HCT116 (cell line): ENCODE measurements at regions not wholly inside any gene's neighbourhood (a gene's known extent, or its start where the extent isn't known, plus 50 kb on each side); places are given as distances from the start of the nearest gene placed in this dataset.

Source experiments
- ATAC-seq: fragments of 200-7000 bp; cut with Tn5 transposase; 2 replicates; pipeline ENCODE4 v1.9.1; 2020; ENCODE audit warnings: mild to moderate bottlenecking, moderate library complexity
- BruUV-seq: library from RNA; stranded (reverse); fragments of 400-500 nt; replicated peaks from 2 replicates; lab custom pipeline; 2021; lab: Mats Ljungman, UMichigan
- CTCF ChIA-PET: fragments of 300-600 bp; sonication (Branson Sonifier 250); formaldehyde crosslinking; loops from one replicate; lab custom pipeline; 2021; ENCODE audit warnings: antibody characterized with exemption; lab: Charles Lee
- POLR2A ChIA-PET: fragments of 300-600, 350-600 bp; sonication (Branson Sonifier 250); formaldehyde crosslinking; loops from one replicate; lab custom pipeline; 2021; ENCODE audit warnings: antibody characterized with exemption; lab: Charles Lee
- RAD21 ChIA-PET, 2 experiments: fragments of 300-600 bp; sonication (Branson Sonifier 250); formaldehyde crosslinking; loops; one replicate each; lab custom pipeline; 2023; ENCODE audit warnings: low total read pairs in 2 of 2; ENCODE audit not compliant: uncharacterized antibody in 2 of 2, unreplicated experiment in 2 of 2, low non-redundant PET in 1 of 2; lab: Charles Lee
- DNase-seq: peaks from one replicate; pipeline ENCODE4 v3.0.0-alpha.2; 2010; ENCODE audit warnings: low read depth, low spot score
- H2AFZ ChIP-seq: fragments of 200-600 bp; shearing (Covaris generic), sonication (generic); 2 replicates; pipeline ENCODE4 v1.6.1; 2017; ENCODE audit warnings: low read depth, mixed run types, mixed read lengths, antibody characterized with exemption, low read length; ENCODE audit not compliant: poor library complexity, severe bottlenecking
- H3K27ac ChIP-seq: 2 replicates; pipeline ENCODE4 v1.5.1; 2012; ENCODE audit warnings: low read depth, low read length
- H3K27me3 ChIP-seq: fragments of 200-600 bp; sonication (generic); 2 replicates; pipeline ENCODE4 v1.6.1; 2016; ENCODE audit warnings: mixed run types, low read length, mixed read lengths; ENCODE audit not compliant: insufficient read depth
- H3K36me3 ChIP-seq, 2 experiments: fragments of 200-500 bp in 1 of 2; fragments of 200-600 bp in 1 of 2; sonication (Bioruptor generic) in 1 of 2; sonication (generic) in 1 of 2; 2 replicates each; pipeline versions ENCODE4 v1.5.1 to v1.6.1; 2014 to 2016; ENCODE audit warnings: low read length in 2 of 2, inconsistent platforms in 1 of 2, mixed read lengths in 1 of 2, mixed run types in 1 of 2; ENCODE audit not compliant: insufficient read depth in 2 of 2, control insufficient read depth in 1 of 2
- H3K4me1 ChIP-seq, 2 experiments: fragments of 200-600 bp in 1 of 2; sonication (generic) in 1 of 2; 2 replicates each; pipeline versions ENCODE4 v1.5.1 to v1.6.1; 2012 to 2017; ENCODE audit warnings: low read length in 2 of 2, inconsistent platforms in 1 of 2, mild to moderate bottlenecking in 1 of 2, mixed read lengths in 1 of 2, mixed run types in 1 of 2, moderate library complexity in 1 of 2; ENCODE audit not compliant: insufficient read depth in 2 of 2, control insufficient read depth in 1 of 2
- H3K4me2 ChIP-seq: fragments of 200-600 bp; sonication (generic); 2 replicates; pipeline ENCODE4 v1.6.1; 2017; ENCODE audit warnings: mixed run types, low read length, mixed read lengths
- H3K4me3 ChIP-seq, 2 experiments: fragments of 200-600 bp in 1 of 2; sonication (generic) in 1 of 2; replicated peaks in 1 of 2; 2 replicates each; pipeline ENCODE4 v1.5.1; 2011 to 2016; ENCODE audit warnings: low read length in 2 of 2, control low read depth in 1 of 2, low read depth in 1 of 2, mild to moderate bottlenecking in 1 of 2, mixed read lengths in 1 of 2, mixed run types in 1 of 2
- H3K79me2 ChIP-seq: fragments of 200-600 bp; sonication (generic); 2 replicates; pipeline ENCODE4 v1.6.1; 2017; ENCODE audit warnings: mild to moderate bottlenecking, mixed run types, low read length, moderate library complexity, mixed read lengths; ENCODE audit not compliant: insufficient read depth
- H3K9ac ChIP-seq: fragments of 200-600 bp; sonication (generic); 2 replicates; pipeline ENCODE4 v1.6.1; 2016; ENCODE audit warnings: low read length, mixed read lengths
- H3K9me2 ChIP-seq: fragments of 200-600 bp; sonication (generic), shearing (Covaris generic); 2 replicates; pipeline ENCODE4 v1.6.1; 2017; ENCODE audit warnings: mixed run types, mild to moderate bottlenecking, moderate library complexity; ENCODE audit not compliant: insufficient read depth
- H3K9me3 ChIP-seq, 2 experiments: fragments of 200-500 bp in 1 of 2; fragments of 200-600 bp in 1 of 2; sonication (Bioruptor generic) in 1 of 2; sonication (generic) in 1 of 2; 2 replicates each; pipeline ENCODE4 v1.6.1; 2014 to 2017; ENCODE audit warnings: low read length in 2 of 2, mixed read lengths in 2 of 2, inconsistent platforms in 1 of 2, low read depth in 1 of 2, mild to moderate bottlenecking in 1 of 2, mixed run types in 1 of 2, moderate library complexity in 1 of 2; ENCODE audit not compliant: control insufficient read depth in 1 of 2, insufficient read depth in 1 of 2
- H4K20me1 ChIP-seq: fragments of 200-600 bp; sonication (generic), shearing (Covaris generic); 2 replicates; pipeline ENCODE4 v1.6.1; 2017; ENCODE audit warnings: mixed run types, mild to moderate bottlenecking, moderate library complexity; ENCODE audit not compliant: insufficient read depth
- CTCF ChIP-seq, 3 experiments: fragments of 200-600 bp in 1 of 3; sonication (generic) in 1 of 3; IDR thresholded peaks in 2 of 3; conservative IDR thresholded peaks in 1 of 3; 2 replicates each; pipeline ENCODE4 v1.5.1; 2012 to 2017; ENCODE audit warnings: low read depth in 2 of 3, low read length in 2 of 3, antibody characterized with exemption in 1 of 3, borderline replicate concordance in 1 of 3, control low read depth in 1 of 3, mild to moderate bottlenecking in 1 of 3, mixed read lengths in 1 of 3, mixed run types in 1 of 3, moderate library complexity in 1 of 3; ENCODE audit not compliant: insufficient read depth in 1 of 3
- EZH2 ChIP-seq: fragments of 200-600 bp; sonication (generic); IDR thresholded peaks from 2 replicates; pipeline ENCODE4 v1.6.1; 2017; ENCODE audit warnings: antibody characterized with exemption, mixed run types
- EZH2phosphoT487 ChIP-seq: fragments of 200-600 bp; IDR thresholded peaks from 2 replicates; pipeline ENCODE4 v1.6.1; 2018; ENCODE audit warnings: antibody characterized with exemption, borderline replicate concordance
- FOSL1 ChIP-seq: IDR thresholded peaks from 2 replicates; pipeline ENCODE4 v1.6.1; 2012; ENCODE audit warnings: low read depth
- SIN3A ChIP-seq: IDR thresholded peaks from 2 replicates; pipeline ENCODE4 v1.6.1; 2012; ENCODE audit warnings: low read depth
- SP1 ChIP-seq: IDR thresholded peaks from 2 replicates; pipeline ENCODE4 v1.6.1; 2012; ENCODE audit warnings: low read depth
- SRF ChIP-seq: IDR thresholded peaks from 2 replicates; pipeline ENCODE4 v1.6.1; 2012; ENCODE audit warnings: low read depth
- intact Hi-C: fragments of 100-400 bp; cut with micrococcal nuclease; formaldehyde crosslinking; loops from 2 replicates; pipeline ENCODE4 v1.10.0; 2022
- TF ChIP-seq, protein P1 (sequence below): IDR thresholded peaks from 2 replicates; pipeline ENCODE4 v1.6.1; 2011; ENCODE audit warnings: mild to moderate bottlenecking, low read length, moderate library complexity; ENCODE audit not compliant: insufficient replicate concordance; ENCODE audit errors: extremely low read depth

GRCh38 chr20:12660918-12661317 lies 347.9 kb upstream of the SPTLC3 start:
- intact Hi-C loops, result no loop called here
- POLR2A ChIA-PET, result no interaction called here

GRCh38 chr20:12670301-12670700 lies 338.5 kb upstream of the SPTLC3 start:
- ATAC-seq (no peak), DNase-seq (no peak)
- Histone ChIP-seq H3K27ac (no peak overlapping the region), H3K4me1 (no peaks in the 10 kb centered on the region), H2AFZ (no peak overlapping the region), H3K9me3 (peaks cover 8 to 26% of the 10 kb centered on the region in 2 experiments; a peak in 2 of 4 replicates), H3K4me3 (no peak overlapping the region), H3K9me2 (no peaks in the 10 kb centered on the region), H3K79me2 (no peaks in the 10 kb centered on the region), H3K27me3 (no peaks in the 10 kb centered on the region), H4K20me1 (no peaks in the 10 kb centered on the region), H3K36me3 (no peaks in the 10 kb centered on the region), H3K9ac (no peak overlapping the region), H3K4me2 (no peak overlapping the region)
- no TSS peak for BruUV-seq
- ChIA-PET RAD21 (no interaction called here), CTCF (no interaction called here), POLR2A (no interaction called here)
- intact Hi-C loops, result no loop called here
- TF ChIP-seq FOSL1, result no peak
- TF ChIP-seq, protein P1, sequence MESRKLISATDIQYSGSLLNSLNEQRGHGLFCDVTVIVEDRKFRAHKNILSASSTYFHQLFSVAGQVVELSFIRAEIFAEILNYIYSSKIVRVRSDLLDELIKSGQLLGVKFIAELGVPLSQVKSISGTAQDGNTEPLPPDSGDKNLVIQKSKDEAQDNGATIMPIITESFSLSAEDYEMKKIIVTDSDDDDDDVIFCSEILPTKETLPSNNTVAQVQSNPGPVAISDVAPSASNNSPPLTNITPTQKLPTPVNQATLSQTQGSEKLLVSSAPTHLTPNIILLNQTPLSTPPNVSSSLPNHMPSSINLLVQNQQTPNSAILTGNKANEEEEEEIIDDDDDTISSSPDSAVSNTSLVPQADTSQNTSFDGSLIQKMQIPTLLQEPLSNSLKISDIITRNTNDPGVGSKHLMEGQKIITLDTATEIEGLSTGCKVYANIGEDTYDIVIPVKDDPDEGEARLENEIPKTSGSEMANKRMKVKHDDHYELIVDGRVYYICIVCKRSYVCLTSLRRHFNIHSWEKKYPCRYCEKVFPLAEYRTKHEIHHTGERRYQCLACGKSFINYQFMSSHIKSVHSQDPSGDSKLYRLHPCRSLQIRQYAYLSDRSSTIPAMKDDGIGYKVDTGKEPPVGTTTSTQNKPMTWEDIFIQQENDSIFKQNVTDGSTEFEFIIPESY, result no peak
- no peak for TF ChIP-seq EZH2phosphoT487
- TF ChIP-seq SIN3A, result no peak
- no peak for TF ChIP-seq CTCF (IDR thresholded peaks at IDR 0.05 in 2 of 3, conservative IDR thresholded peaks at IDR 0.05 in 1 of 3; ENCODE audit: borderline replicate concordance in 1 of 3, insufficient read depth in 1 of 3, low read depth in 2 of 3, low read length in 2 of 3)
- no peak for TF ChIP-seq SRF
- TF ChIP-seq EZH2, result no peak
- no peak for TF ChIP-seq SP1

More at GRCh38 chr20:12660918-12661317, 347.9 kb upstream of the SPTLC3 start:
- no peak overlapping the region for H3K9ac ChIP-seq
- ChIA-PET RAD21 (no interaction called here), CTCF (no interaction called here)
- H3K9me3 ChIP-seq, result peaks cover 9 to 22% of the 10 kb centered on the region in 2 experiments; a peak in 2 of 4 replicates
- no TSS peak for BruUV-seq
- no peaks in the 10 kb centered on the region for H3K27me3 ChIP-seq
- TF ChIP-seq EZH2phosphoT487, result no peak
- peak in 2 of 3 experiments; percentile 10 to 27; a peak in 1 of 6 replicates for TF ChIP-seq CTCF (IDR thresholded peaks at IDR 0.05 in 2 of 3, conservative IDR thresholded peaks at IDR 0.05 in 1 of 3; ENCODE audit: borderline replicate concordance in 1 of 3, insufficient read depth in 1 of 3, low read depth in 2 of 3, low read length in 2 of 3)
- H3K4me3 ChIP-seq, result no peak overlapping the region
- H3K4me2 ChIP-seq, result no peak overlapping the region
- H3K36me3 ChIP-seq, result no peaks in the 10 kb centered on the region
- H4K20me1 ChIP-seq, result no peaks in the 10 kb centered on the region
- H2AFZ ChIP-seq, result no peak overlapping the region
- DNase-seq (no peak), ATAC-seq (no peak)
- no peak overlapping the region for H3K27ac ChIP-seq
- no peaks in the 10 kb centered on the region for H3K9me2 ChIP-seq
- H3K79me2 ChIP-seq, result no peaks in the 10 kb centered on the region
- no peaks in the 10 kb centered on the region for H3K4me1 ChIP-seq
